ENCODE measurements at regions not wholly inside any gene's neighbourhood (a gene's known extent, or its start where the extent isn't known, plus 50 kb on each side); places are given as distances from the start of the nearest gene placed in this dataset.
"Not testable (repeated sequence)": the region's sequence is repeated elsewhere in the genome, so short reads cannot be mapped to it uniquely, and the experiment has no call there.

DNA sequence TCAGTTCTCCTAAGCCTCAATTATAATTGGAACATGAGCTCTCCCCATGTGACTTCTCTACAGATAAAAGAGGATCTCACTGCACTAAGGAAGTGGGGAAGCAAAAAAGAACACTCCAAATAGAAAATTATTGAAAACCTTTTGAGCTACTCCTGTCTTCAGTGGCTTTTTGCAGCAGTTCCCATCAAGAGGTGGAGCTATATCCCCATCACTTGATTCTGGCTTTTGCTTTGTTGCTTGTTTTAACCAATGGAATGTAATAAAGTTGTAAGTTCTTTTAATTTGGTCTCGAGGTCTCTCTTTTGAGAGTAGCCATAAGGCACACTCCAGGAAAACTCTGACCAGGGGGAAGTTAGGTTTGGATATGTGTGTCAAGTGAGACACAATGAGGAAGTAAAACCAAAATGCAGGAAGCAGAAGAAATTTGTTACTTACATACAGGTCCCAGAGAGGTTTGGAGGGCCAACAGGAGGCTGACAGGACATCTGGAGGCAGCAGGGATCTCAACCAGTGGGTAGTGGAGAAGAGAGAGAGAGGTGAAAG, 569.4 kb downstream of the HTR7 start:
- DNase-seq, result no peak

- no peak for DNase-seq
These were observed 568.8 kb downstream of the HTR7 start for GRCh38 chr10:90289037-90289436.

DNA sequence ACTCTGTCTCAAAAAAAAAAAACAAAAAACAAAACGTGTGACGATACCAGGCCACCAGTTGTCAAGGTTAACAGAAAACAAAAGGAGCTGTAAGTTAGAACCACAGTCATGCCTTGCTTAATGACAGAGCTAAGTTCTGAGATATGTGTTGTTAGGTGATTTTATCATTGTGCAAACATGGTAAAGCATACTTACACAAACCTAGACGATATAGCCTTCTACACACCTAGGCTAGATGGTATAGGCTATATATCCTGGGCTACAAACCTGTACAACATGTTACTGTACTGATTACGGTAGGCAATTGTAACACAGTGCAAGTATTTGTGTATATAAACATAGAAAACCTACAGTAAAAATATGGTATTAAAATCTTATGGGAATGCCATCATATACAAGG, 564.2 kb downstream of the HTR7 start:
- DNase-seq, result no peak

DNA sequence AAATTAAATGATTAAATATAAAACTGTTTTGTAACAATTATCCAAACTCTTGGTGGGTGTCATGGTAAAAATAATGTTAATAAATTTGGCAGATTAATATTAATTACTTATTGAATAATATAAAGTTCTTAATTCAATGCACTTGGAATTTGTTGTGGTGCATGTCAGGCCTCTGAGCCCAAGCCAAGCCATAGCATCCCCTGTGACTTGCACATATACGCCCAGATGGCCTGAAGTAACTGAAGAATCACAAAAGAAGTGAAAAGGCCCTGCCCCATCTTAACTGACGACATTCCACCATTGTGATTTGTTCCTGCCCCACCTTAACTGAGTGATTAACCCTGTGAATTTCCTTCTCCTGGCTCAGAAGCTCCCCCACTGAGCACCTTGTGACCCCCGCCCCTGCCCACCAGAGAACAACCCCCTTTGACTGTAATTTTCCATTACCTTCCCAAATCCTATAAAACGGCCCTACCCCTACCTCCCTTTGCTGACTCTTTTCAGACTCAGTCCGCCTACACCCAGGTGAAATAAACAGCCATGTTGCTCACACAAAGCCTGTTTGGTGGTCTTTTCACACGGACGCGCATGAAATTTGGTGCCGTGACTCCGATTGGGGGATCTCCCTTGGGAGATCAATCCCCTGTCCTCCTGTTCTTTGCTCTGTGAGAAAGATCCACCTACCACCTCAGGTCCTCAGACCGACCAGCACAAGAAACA, 562.9 kb downstream of the HTR7 start:
- DNase-seq, result not testable (repeated sequence)

DNA sequence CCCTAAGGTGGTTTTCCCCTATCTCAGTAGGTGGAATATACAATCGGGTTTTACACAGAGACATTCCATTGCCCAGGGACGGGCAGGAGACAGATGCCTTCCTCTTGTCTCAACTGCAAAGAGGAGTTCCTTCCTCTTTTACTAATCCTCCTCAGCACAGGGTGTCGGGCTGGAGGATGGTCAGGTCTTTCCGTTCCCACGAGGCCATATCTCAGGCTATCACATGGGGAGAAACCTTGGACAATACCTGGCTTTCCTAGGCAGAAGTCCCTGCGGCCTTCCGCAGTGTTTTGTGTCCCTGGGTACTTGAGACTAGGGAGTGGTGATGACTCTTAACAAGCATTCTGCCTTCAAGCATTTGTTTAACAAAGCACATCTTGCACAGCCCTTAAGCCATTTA, 555.8 kb downstream of the HTR7 start:
- not testable (repeated sequence) for DNase-seq

GRCh38 chr10:90302758-90303481, 554.9 kb downstream of the HTR7 start:
- DNase-seq, result no peak

- DNase-seq, result no peak
These were observed 553.3 kb downstream of the HTR7 start for GRCh38 chr10:90304533-90304932.

DNA sequence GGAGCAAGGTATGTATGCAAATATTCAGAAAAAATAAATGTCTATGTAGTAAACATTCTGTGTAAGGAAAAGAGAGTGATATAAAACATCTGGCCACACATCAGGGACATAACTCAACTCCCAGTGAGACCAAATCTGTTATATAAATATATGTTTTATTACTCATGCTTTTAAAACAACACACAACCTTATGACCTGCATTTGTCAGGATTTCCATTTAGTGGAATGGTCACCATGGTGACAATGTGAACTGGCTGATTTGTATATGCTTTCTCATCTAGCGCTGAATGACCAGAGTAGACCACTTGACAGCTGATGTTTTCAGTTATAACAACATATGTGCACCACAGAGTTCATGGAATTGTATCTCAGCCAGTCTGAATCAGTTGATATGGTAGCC, 551.7 kb downstream of the HTR7 start:
- no peak for DNase-seq

DNA sequence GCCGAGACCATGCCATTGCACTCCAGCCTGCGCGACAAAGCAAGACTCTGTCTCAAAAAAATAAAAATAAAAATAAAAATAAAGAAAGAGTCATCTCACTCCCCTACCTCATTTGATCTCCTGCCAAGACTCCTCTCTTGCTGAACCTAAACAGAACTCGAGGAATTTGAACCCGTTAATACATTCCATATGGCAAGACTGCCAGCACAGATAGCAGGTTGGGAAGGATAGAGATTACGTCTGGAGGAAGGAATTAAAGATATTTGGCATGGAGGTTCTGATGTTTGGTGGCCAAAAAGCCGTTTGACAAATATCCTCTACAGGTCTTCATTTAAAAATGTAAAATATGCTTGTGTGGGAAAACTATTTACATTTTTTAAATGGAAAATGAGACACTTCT, 549.6 kb downstream of the HTR7 start:
- no peak for DNase-seq

DNA sequence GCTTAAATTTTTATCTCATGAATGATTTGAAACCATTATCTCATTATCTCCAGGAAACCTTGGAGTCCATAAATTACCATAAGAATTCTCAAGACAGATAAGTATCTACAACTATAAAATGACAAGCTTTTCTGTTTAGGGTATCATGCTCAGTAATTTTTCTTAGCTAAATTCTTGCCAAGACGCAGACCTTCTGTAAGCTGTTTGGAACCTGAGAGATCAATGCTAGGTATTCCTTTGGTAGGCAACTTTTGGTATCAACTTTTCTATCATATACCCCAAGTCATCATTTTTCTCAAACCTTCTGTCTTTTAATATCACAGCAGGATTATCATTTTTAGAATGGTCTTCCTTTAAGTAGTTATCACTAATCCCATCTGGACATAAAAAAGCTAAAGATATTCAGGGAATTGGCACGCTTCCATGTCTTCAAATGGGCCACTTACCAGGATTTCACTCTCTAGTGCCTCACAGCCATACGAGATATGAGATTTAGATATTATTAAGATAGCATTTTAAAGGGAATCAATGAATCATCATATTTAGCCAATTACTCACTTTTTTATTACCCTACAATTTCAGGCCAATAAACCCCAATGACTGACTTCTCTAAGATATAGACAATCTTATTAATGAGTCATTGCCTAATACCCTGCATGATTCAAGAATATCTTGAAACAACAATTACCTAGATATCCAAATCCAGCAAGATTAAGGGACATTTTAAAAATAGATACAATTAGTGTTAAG, 544.1 kb downstream of the HTR7 start:
- no peak for DNase-seq

GRCh38 chr10:90314718-90315117, 543.1 kb downstream of the HTR7 start:
- no peak for DNase-seq

- DNase-seq, result no peak
These were observed 540.7 kb downstream of the HTR7 start for GRCh38 chr10:90317172-90317571.

DNA sequence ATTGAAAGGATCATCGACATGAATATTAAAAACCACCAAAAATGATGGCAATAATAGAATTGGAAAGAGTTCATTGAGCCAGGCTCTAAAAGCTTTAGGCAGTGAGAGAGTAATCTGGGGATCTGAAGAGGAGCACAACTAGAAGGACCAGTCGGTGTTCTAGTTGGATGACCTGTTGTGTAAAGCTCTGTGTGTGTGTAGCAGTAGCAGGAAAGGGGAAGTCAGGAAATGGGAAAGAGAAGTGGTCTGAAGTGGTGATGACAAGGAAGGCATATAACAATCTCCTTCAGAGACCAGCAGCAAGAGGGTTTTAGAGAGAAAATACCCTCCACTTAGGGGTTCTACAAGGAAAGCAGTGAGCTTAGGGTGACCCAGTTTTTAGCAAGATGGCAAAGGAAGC, 539.2 kb downstream of the HTR7 start:
- no peak for DNase-seq

DNA sequence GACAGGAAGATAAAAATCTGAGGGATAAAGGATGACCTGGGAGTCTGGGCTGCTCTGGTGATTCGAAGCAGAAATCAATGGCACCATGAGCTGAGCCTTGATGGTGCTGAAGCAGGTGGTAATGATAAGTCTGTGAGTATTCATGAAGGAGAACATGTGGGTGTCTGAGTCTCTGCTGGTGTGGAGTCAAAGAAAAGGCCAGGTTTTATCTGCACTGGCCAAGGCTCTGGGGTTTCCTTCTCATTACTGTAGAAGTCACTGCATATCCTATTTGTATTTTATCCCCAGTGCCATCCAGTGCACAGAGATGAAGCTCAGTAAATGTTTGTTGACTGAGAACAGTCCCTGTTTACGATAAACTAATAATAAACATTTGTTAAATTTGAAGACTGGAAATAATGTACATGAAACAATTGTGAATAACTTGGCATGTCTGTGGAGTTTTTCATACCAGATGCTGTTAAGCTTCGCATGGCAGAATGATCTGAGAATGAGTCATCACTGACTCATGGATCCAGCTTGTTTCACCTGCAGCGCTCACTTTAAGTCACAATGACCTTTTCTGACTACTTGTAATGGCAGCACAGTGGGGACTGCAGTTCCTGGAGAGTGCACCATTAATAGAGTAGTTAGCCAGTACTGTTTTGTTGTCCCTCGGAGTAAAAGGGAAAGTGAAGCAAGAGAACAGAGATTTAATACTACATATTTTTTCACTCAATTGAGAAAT, 538.5 kb downstream of the HTR7 start:
- DNase-seq, result no peak

- DNase-seq, result no peak
These were observed 536.6 kb downstream of the HTR7 start for GRCh38 chr10:90321132-90321816.

GRCh38 chr10:90326498-90327267, 531.2 kb downstream of the HTR7 start:
- DNase-seq, result no peak

DNA sequence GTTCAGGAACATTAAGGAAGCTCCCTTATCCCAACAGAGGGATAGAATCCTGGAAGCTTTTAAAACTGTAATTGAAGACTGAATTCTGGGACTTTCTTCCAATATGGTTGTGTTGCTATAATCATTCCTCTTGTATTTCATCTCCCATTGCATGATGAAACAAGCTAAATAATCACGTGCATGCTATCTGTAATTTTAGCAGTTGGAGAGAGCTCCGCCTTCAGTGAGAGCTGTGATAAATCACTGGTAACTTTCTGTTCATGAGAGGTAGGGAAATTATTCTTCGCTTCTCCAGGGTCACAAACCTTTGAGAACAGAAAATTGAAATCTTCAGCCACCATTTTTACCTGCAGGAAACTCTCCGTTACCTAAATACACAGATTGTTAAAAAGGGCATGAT, 530.2 kb downstream of the HTR7 start:
- DNase-seq, result no peak

- no peak for DNase-seq
These were observed 529.4 kb downstream of the HTR7 start for GRCh38 chr10:90328459-90328858.

GRCh38 chr10:90328896-90329295, 528.9 kb downstream of the HTR7 start:
- DNase-seq, result no peak

DNA sequence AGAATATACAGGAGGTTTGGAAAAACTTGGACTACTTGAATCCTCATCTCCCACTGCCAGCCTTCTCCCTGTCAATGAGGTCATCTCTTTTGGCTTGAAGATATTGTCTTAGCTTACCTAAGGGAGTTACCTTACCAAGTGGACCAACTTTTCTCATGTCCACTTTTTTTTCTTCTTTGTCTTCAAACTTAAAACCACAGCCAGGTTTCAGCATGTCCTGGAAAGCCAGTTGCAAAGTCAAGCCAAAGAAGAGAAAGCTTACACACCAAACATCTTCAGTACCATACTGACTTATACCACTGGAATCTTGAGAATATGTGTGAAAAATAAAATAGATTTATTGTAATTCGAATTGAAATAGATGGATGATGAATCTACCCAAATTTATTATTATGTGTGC, 520.5 kb downstream of the HTR7 start:
- no peak for DNase-seq

- no peak for DNase-seq
These were observed 515.4 kb downstream of the HTR7 start for GRCh38 chr10:90342480-90342879.

DNA sequence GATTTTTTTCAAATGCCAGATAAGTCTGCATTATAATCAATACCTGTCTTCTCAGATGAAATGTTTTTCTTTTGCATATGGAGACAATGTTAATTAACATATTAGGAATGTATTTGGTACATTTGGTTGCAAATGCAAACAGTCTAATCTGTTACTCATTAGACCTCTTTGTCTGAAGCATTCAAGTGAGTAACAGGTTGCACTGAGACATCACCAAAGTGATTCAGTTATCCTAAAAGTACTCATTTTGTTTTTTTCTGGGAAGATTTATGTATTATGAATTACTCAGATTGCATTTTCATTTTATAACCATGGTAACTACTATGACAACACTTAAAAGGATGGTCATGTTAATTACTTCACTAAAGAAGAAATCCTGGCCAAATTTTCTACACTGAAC, 513.6 kb downstream of the HTR7 start:
- DNase-seq, result no peak
